C4-2B (cell line): ENCODE measurements at regions not wholly inside any gene's neighbourhood (a gene's known extent, or its start where the extent isn't known, plus 50 kb on each side); places are given as distances from the start of the nearest gene placed in this dataset.

ENCODE experiments used
- CTCF ChIP-seq: fragments of 450-650 bp; conservative IDR thresholded peaks from 2 replicates; pipeline ENCODE4 v1.5.1; 2017; ENCODE audit warnings: mild to moderate bottlenecking
- ZFX ChIP-seq: fragments of 450-650 bp; IDR thresholded peaks from 2 replicates; pipeline ENCODE4 v1.6.1; 2017

- no peak for TF ChIP-seq CTCF
- no peak for TF ChIP-seq ZFX
Observed at GRCh38 chr9:119009249-119009648, 360.0 kb downstream of the BRINP1 start.
